ENCODE measurements at regions not wholly inside any gene's neighbourhood (a gene's known extent, or its start where the extent isn't known, plus 50 kb on each side); places are given as distances from the start of the nearest gene placed in this dataset.
"Not testable (repeated sequence)": the region's sequence is repeated elsewhere in the genome, so short reads cannot be mapped to it uniquely, and the experiment has no call there.

DNA sequence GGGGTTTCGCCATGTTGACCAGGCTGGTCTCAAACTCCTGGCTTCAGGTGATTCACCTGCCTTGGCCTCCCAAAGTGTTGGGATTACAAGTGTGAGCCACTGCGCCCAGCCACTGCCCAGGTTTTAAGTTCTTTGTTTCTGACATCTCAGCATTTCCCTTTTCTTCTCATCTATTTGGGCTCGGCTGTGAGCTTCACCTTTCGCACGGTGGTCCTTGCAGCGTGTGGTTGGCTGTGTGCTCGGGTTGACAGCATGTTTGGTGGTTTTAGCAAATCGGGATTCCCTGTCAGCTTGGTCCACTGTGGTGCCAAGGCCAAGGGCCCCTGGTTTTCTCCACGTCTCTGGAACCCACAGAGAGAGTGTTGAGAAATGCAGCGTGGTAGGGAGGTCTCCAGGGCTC lies 138.8 kb downstream of the DNAJB6 start:
- Histone ChIP-seq H3K27ac (no peak overlapping the region), H3K36me3 (replicated peaks) (no peaks in the 10 kb centered on the region), H3K4me3 (ENCODE audit: low read depth, low read length) (no peak overlapping the region), H3K27me3 (replicated peaks) (no peaks in the 10 kb centered on the region)
- in situ Hi-C loops (cut with HindIII; ENCODE audit: low pct_ligation_motif_present, low sequenced_read_pairs): no loop called here
- DNase-seq: no peak
- TF ChIP-seq, protein P1, sequence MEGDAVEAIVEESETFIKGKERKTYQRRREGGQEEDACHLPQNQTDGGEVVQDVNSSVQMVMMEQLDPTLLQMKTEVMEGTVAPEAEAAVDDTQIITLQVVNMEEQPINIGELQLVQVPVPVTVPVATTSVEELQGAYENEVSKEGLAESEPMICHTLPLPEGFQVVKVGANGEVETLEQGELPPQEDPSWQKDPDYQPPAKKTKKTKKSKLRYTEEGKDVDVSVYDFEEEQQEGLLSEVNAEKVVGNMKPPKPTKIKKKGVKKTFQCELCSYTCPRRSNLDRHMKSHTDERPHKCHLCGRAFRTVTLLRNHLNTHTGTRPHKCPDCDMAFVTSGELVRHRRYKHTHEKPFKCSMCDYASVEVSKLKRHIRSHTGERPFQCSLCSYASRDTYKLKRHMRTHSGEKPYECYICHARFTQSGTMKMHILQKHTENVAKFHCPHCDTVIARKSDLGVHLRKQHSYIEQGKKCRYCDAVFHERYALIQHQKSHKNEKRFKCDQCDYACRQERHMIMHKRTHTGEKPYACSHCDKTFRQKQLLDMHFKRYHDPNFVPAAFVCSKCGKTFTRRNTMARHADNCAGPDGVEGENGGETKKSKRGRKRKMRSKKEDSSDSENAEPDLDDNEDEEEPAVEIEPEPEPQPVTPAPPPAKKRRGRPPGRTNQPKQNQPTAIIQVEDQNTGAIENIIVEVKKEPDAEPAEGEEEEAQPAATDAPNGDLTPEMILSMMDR (IDR thresholded peaks at IDR 0.05; ENCODE audit: low read depth, low read length, missing control alignments): no peak

DNA sequence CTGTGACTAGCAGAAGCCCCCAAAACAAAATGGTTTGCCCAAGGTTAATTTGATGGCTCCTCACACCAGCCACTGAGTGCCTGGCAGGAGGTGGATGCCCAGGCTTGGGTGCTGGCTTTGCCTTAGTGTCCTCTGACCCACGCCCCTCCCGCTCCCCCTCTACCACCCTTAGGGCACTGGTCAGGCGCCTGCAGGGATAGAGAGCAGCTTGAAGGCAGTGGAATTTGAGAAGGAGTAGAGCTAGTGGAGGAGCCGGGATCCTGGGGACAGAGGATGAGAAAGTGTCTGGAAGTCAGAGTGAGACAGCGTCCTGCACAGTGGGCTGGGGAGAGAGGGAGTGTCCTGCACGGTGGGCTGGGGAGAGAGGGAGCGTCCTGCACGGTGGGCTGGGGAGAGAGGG lies 139.4 kb downstream of the DNAJB6 start:
- in situ Hi-C loops (cut with HindIII; ENCODE audit: low pct_ligation_motif_present, low sequenced_read_pairs): no loop called here
- H3K4me3 ChIP-seq (ENCODE audit: low read depth, low read length): no peak overlapping the region
- TF ChIP-seq, protein P1 (IDR thresholded peaks at IDR 0.05; ENCODE audit: low read depth, low read length, missing control alignments): no peak
- no peaks in the 10 kb centered on the region for H3K27me3 ChIP-seq (replicated peaks)
- no peak for DNase-seq
- no peak overlapping the region for H3K27ac ChIP-seq
- H3K36me3 ChIP-seq (replicated peaks): no peaks in the 10 kb centered on the region

DNA sequence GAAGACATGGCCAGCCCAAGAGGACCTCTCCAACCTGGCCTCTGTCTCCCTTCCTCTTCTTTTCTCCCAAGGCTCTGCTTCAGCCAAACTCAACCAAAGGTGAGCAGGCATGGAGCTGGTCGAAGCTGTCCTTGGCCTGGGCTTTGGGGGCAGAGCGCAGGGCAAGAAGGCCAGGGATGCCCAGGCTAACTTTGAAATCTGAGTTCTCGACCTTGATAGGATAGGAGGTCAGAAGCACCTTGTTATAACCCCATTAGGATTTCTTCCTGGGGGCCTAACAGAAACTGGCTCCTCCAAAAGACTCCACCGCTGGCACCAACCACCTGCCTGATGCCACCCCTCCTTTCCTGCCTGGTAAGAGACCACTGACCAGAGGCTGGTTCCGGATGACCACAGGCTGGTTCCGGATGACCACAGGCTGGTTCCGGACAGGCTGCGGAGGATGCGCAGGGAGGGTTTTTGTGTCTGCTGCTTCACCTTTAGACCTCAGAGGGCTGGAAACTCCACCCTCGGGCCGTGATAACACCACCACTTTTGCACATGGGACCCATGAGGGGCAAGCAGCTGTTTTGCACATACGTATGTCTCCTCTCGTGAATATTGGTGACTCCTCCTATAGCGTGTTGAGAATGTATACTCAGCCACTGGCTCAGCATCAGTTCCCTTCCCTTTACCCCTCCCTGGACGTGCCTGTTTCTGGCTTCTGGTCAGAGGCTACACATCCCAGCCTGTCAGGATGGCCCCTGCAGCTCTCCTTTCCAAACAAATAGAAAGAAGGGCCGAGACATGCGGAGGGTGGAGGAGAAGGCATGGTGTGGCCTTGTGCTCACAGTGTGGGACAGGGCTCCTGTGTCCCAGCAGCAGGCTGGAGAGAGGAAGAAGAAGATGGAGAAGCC lies 140.1 kb downstream of the DNAJB6 start:
- in situ Hi-C loops (cut with HindIII; ENCODE audit: low pct_ligation_motif_present, low sequenced_read_pairs): no loop called here
- TF ChIP-seq, protein P1 (IDR thresholded peaks at IDR 0.05; ENCODE audit: low read depth, low read length, missing control alignments): no peak
- no peak for DNase-seq
- no peaks in the 10 kb centered on the region for H3K36me3 ChIP-seq (replicated peaks)
- H3K4me3 ChIP-seq (ENCODE audit: low read depth, low read length): no peak overlapping the region
- H3K27me3 ChIP-seq (replicated peaks): no peaks in the 10 kb centered on the region
- H3K27ac ChIP-seq: no peak overlapping the region

DNA sequence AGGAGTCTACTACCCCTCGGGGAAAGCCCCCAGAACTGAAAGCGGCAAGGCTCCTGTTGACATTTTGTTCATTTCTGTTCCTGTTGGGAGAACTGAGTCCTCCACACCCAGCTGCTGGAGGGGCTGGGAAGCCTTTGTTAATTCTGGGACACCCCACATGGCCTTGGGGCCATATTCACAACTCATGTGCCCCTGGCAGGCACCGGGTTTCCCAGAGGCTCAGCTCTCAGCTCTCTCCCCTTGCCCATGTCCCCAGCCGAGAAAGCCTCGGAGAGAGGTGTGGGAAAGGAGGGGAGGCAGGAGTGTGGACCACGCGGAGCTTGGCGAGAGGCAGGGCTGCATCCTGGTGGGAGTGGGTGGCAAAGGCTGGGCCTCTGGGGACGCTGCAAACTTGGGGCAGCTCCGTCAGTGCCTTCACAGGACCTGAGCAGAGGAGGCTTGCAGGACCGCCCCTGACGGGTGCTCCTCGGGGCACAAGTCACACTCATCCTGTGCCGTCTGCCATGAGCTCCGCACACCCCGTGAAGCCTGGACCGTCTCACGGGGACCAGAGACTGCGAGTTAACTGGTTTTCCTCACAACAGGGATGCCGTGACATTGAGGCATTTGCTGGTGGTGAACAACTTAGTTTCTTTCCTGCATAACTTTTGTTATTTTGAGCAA lies 140.9 kb downstream of the DNAJB6 start:
- Histone ChIP-seq H3K36me3 (replicated peaks) (no peaks in the 10 kb centered on the region), H3K4me3 (ENCODE audit: low read depth, low read length) (no peak overlapping the region), H3K27me3 (replicated peaks) (no peaks in the 10 kb centered on the region), H3K27ac (no peak overlapping the region)
- no peak for DNase-seq
- in situ Hi-C loops (cut with HindIII; ENCODE audit: low pct_ligation_motif_present, low sequenced_read_pairs): no loop called here
- TF ChIP-seq, protein P1 (IDR thresholded peaks at IDR 0.05; ENCODE audit: low read depth, low read length, missing control alignments): no peak

DNA sequence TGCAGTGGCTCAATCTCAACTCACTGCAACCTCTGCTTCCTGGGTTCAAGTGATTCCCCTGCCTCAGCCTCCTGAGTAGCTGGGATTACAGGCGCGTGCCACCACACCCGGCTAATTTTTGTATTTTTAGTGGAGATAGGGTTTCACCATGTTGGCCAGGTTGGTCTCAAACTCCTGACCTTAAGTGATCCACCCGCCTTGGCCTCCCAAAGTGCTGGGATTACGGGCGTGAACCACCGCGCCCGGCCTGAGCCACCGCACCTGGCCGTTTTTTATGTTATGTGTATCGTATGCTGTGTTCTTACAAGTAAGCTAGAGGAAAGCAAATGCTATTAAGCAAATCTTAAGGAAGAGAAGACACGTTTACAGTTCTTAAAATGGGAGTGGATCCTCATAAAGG lies 141.8 kb downstream of the DNAJB6 start:
- H3K4me3 ChIP-seq (ENCODE audit: low read depth, low read length); H3K27ac ChIP-seq; DNase-seq; H3K27me3 ChIP-seq (replicated peaks); H3K36me3 ChIP-seq (replicated peaks); in situ Hi-C loops (cut with HindIII; ENCODE audit: low pct_ligation_motif_present, low sequenced_read_pairs): not testable (repeated sequence)

DNA sequence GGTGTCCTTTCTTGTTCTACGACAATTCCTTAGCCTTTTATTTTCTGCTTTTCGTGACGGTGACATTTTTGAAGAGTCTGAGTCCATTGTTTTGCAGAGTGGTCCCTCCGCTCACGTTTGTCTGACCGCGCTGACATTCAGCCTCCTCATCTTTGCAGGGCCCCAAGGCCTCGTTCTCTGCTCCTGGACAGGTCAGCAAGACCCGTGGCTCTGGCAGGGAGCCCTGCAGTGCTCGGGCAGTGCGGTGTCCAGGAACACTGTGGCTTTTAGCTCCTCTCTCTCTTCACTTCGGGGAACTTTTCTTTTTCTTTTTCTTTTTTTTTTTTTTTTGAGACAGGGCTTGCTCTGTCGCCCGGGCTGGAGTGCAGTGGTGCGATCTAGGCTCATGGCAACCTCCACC lies 142.5 kb downstream of the DNAJB6 start:
- DNase-seq: no peak
- Histone ChIP-seq H3K27me3 (replicated peaks) (no peaks in the 10 kb centered on the region), H3K36me3 (replicated peaks) (no peaks in the 10 kb centered on the region), H3K27ac (no peak overlapping the region), H3K4me3 (ENCODE audit: low read depth, low read length) (no peak overlapping the region)
- TF ChIP-seq, protein P1 (IDR thresholded peaks at IDR 0.05; ENCODE audit: low read depth, low read length, missing control alignments): no peak
- in situ Hi-C loops (cut with HindIII; ENCODE audit: low pct_ligation_motif_present, low sequenced_read_pairs): no loop called here
